PC-9 (cell line): ENCODE measurements at regions not wholly inside any gene's neighbourhood (a gene's known extent, or its start where the extent isn't known, plus 50 kb on each side); places are given as distances from the start of the nearest gene placed in this dataset.

Experiments used
- BruUV-seq: library from RNA; stranded (reverse); fragments of 400-500 nt; replicated peaks from 2 replicates; lab custom pipeline; 2021; lab: Mats Ljungman, UMichigan
- CTCF ChIA-PET: fragments of 300-600 bp; sonication (Branson Sonifier 250); formaldehyde crosslinking; loops from one replicate; lab custom pipeline; 2022; ENCODE audit warnings: antibody characterized with exemption; lab: Charles Lee
- POLR2A ChIA-PET: fragments of 300-600 bp; sonication (Branson Sonifier 250); formaldehyde crosslinking; loops from one replicate; lab custom pipeline; 2022; ENCODE audit warnings: antibody characterized with exemption; ENCODE audit not compliant: unreplicated experiment; lab: Charles Lee
- DNase-seq, 2 experiments: peaks; one replicate each; pipeline versions ENCODE4 v3.0.0 to v3.0.0-alpha.2; 2015 to 2022; ENCODE audit warnings: mixed read lengths in 1 of 2
- H2AFZ ChIP-seq: fragments of 200-600 bp; sonication (generic); 2 replicates; pipeline ENCODE4 v1.8.1; 2017; ENCODE audit warnings: antibody characterized with exemption
- H3F3A ChIP-seq: fragments of 200-600 bp; sonication (generic); 2 replicates; pipeline ENCODE4 v1.8.1; 2017; ENCODE audit warnings: antibody characterized with exemption, mild to moderate bottlenecking, low read depth; ENCODE audit not compliant: insufficient read depth
- H3K27ac ChIP-seq: fragments of 200-600 bp; sonication (generic); 2 replicates; pipeline ENCODE4 v1.6.1; 2016; ENCODE audit warnings: mixed run types
- H3K27me3 ChIP-seq: fragments of 200-600 bp; sonication (generic); 2 replicates; pipeline ENCODE4 v1.6.1; 2016; ENCODE audit warnings: low read depth, mixed run types; ENCODE audit not compliant: insufficient read depth
- H3K36me3 ChIP-seq: fragments of 200-600 bp; sonication (generic); 2 replicates; pipeline ENCODE4 v1.6.1; 2016; ENCODE audit warnings: low read depth, mixed run types
- H3K4me1 ChIP-seq: fragments of 200-600 bp; sonication (generic); replicated peaks from 2 replicates; pipeline ENCODE4 v1.6.1; 2016; ENCODE audit warnings: mixed run types; ENCODE audit not compliant: insufficient read depth
- H3K4me2 ChIP-seq: fragments of 200-600 bp; sonication (generic); 2 replicates; pipeline ENCODE4 v1.6.1; 2017; ENCODE audit warnings: mixed run types
- H3K4me3 ChIP-seq: fragments of 200-600 bp; sonication (generic); 2 replicates; pipeline ENCODE4 v1.6.1; 2016; ENCODE audit warnings: mixed run types
- H3K79me2 ChIP-seq: fragments of 200-600 bp; sonication (generic); 2 replicates; pipeline ENCODE4 v1.6.1; 2017; ENCODE audit warnings: low read depth, mixed run types
- H3K9me2 ChIP-seq: fragments of 200-600 bp; sonication (generic); 2 replicates; pipeline ENCODE4 v1.8.1; 2017; ENCODE audit warnings: mild to moderate bottlenecking; ENCODE audit not compliant: insufficient read depth
- H3K9me3 ChIP-seq: fragments of 200-600 bp; sonication (generic); 2 replicates; pipeline ENCODE4 v1.8.1; 2016; ENCODE audit warnings: low read depth; ENCODE audit not compliant: insufficient read depth
- H4K20me1 ChIP-seq: fragments of 200-600 bp; sonication (generic); 2 replicates; pipeline ENCODE4 v1.8.1; 2017; ENCODE audit not compliant: insufficient read depth
- CTCF ChIP-seq: fragments of 200-600 bp; sonication (generic); conservative IDR thresholded peaks from 2 replicates; pipeline ENCODE4 v1.6.1; 2017; ENCODE audit warnings: mixed run types, antibody characterized with exemption, mild to moderate bottlenecking, moderate library complexity
- EZH2 ChIP-seq: fragments of 200-600 bp; sonication (generic); IDR thresholded peaks from 2 replicates; pipeline ENCODE4 v1.8.0; 2017; ENCODE audit warnings: antibody characterized with exemption, low read depth
- intact Hi-C: fragments of 100-400 bp; cut with micrococcal nuclease; formaldehyde crosslinking; loops from one replicate; pipeline ENCODE4 v1.10.0; 2022; ENCODE audit not compliant: unreplicated experiment

GRCh38 chr5:101676646-101677045 lies 619.4 kb downstream of the SLCO4C1 start:
- no peak overlapping the region for H3K4me2 ChIP-seq
- no TSS peak for BruUV-seq
- H3K79me2 ChIP-seq: no peaks in the 10 kb centered on the region
- ChIA-PET CTCF (no interaction called here), POLR2A (interaction anchor here (0.6 kb wide), 1 partner anchor 799 kb away, joined by 6 read pairs; no protein-coding TSS in a partner anchor)
- no peak for TF ChIP-seq CTCF
- no peak for TF ChIP-seq EZH2
- no peak overlapping the region for H2AFZ ChIP-seq
- no peaks in the 10 kb centered on the region for H4K20me1 ChIP-seq
- H3K27ac ChIP-seq: no peak overlapping the region
- H3K27me3 ChIP-seq: no peaks in the 10 kb centered on the region
- H3K9me3 ChIP-seq: no peaks in the 10 kb centered on the region
- no peaks in the 10 kb centered on the region for H3K4me1 ChIP-seq
- intact Hi-C loops: loop anchor here (5.0 kb wide), 1 partner anchor 1199 kb away; no protein-coding TSS in a partner anchor
- H3F3A ChIP-seq: no peaks in the 10 kb centered on the region
- no peaks in the 10 kb centered on the region for H3K9me2 ChIP-seq
- H3K4me3 ChIP-seq: no peak overlapping the region
- H3K36me3 ChIP-seq: no peaks in the 10 kb centered on the region
- no peak for DNase-seq

- no peak overlapping the region for H3K4me2 ChIP-seq
Observed at GRCh38 chr5:101675510-101676219, 620.4 kb downstream of the SLCO4C1 start.

GRCh38 chr5:101673120-101673519 lies 623.0 kb downstream of the SLCO4C1 start:
- Histone ChIP-seq H2AFZ (no peak overlapping the region), H3F3A (no peaks in the 10 kb centered on the region), H3K9me2 (no peaks in the 10 kb centered on the region), H3K9me3 (no peaks in the 10 kb centered on the region), H3K4me2 (no peak overlapping the region), H4K20me1 (no peaks in the 10 kb centered on the region), H3K36me3 (no peaks in the 10 kb centered on the region), H3K27ac (no peak overlapping the region), H3K27me3 (no peaks in the 10 kb centered on the region), H3K4me3 (no peak overlapping the region), H3K79me2 (no peaks in the 10 kb centered on the region), H3K4me1 (no peaks in the 10 kb centered on the region)
- no peak for TF ChIP-seq CTCF
- TF ChIP-seq EZH2: no peak
- DNase-seq: no peak
- BruUV-seq: no TSS peak
- ChIA-PET POLR2A (no interaction called here), CTCF (no interaction called here)
- intact Hi-C loops: no loop called here

More at GRCh38 chr5:101675510-101676219, 620.4 kb downstream of the SLCO4C1 start:
- no peak for DNase-seq
- intact Hi-C loops: loop anchor here (5.0 kb wide), 1 partner anchor 1198 kb away; no protein-coding TSS in a partner anchor
- Histone ChIP-seq H3F3A (no peaks in the 10 kb centered on the region), H3K79me2 (no peaks in the 10 kb centered on the region), H3K27me3 (no peaks in the 10 kb centered on the region), H2AFZ (no peak overlapping the region), H3K9me3 (no peaks in the 10 kb centered on the region), H3K4me1 (no peaks in the 10 kb centered on the region), H3K4me3 (no peak overlapping the region), H4K20me1 (no peaks in the 10 kb centered on the region), H3K9me2 (no peaks in the 10 kb centered on the region), H3K27ac (no peak overlapping the region), H3K36me3 (no peaks in the 10 kb centered on the region)
- BruUV-seq: no TSS peak
- ChIA-PET POLR2A (no interaction called here), CTCF (interaction anchor here (0.6 kb wide), 2 partner anchors 187 to 772 kb away, joined by 3 to 4 read pairs; no protein-coding TSS in a partner anchor)
- TF ChIP-seq CTCF: no peak
- no peak for TF ChIP-seq EZH2
